GM12878 (cell line): ENCODE measurements at regions not wholly inside any gene's neighbourhood (a gene's known extent, or its start where the extent isn't known, plus 50 kb on each side); places are given as distances from the start of the nearest gene placed in this dataset.

ENCODE experiments used
- CTCF ChIP-seq, 3 experiments: IDR thresholded peaks in 2 of 3; conservative IDR thresholded peaks in 1 of 3; 2 replicates each; pipeline ENCODE4 v1.5.1; 2011; ENCODE audit warnings: low read depth in 3 of 3, low read length in 3 of 3, mild to moderate bottlenecking in 3 of 3, control low read depth in 2 of 3, moderate library complexity in 2 of 3, inconsistent platforms in 1 of 3, mixed read lengths in 1 of 3; ENCODE audit not compliant: control insufficient read depth in 2 of 3, insufficient read depth in 1 of 3; ENCODE audit errors: extremely low read depth in 1 of 3
- EGR1 ChIP-seq, 2 experiments: IDR thresholded peaks; 1 replicate in 1 of 2; 2 replicates in 1 of 2; pipeline ENCODE4 v1.6.1; 2011 to 2012; ENCODE audit warnings: low read depth in 2 of 2, low read length in 2 of 2, borderline replicate concordance in 1 of 2, mild to moderate bottlenecking in 1 of 2, moderate library complexity in 1 of 2
- MTA3 ChIP-seq: IDR thresholded peaks from 2 replicates; pipeline ENCODE4 v1.6.1; 2012; ENCODE audit warnings: low read length, inconsistent platforms, borderline replicate concordance
- MXI1 ChIP-seq: fragments of 150-350 bp; IDR thresholded peaks from 2 replicates; pipeline ENCODE4 v1.6.1; 2011; ENCODE audit warnings: low read depth, mild to moderate bottlenecking, inconsistent platforms, low read length, improper control_type of control experiment
- NR2C2 ChIP-seq: IDR thresholded peaks from 2 replicates; pipeline ENCODE4 v1.6.1; 2011; ENCODE audit warnings: borderline replicate concordance, low read depth; ENCODE audit not compliant: control insufficient read depth, insufficient read length
- POLR2A ChIP-seq: IDR thresholded peaks from 2 replicates; pipeline ENCODE4 v1.6.1; 2011; ENCODE audit warnings: low read depth, mild to moderate bottlenecking, low read length
- POLR2AphosphoS2 ChIP-seq: IDR thresholded peaks from 2 replicates; pipeline ENCODE4 v1.6.1; 2011; ENCODE audit warnings: low read depth, mild to moderate bottlenecking, low read length, improper control_type of control experiment, moderate library complexity
- SREBF2 ChIP-seq: IDR thresholded peaks from 2 replicates; pipeline ENCODE4 v1.6.1; 2012; ENCODE audit warnings: mild to moderate bottlenecking, low read length

DNA sequence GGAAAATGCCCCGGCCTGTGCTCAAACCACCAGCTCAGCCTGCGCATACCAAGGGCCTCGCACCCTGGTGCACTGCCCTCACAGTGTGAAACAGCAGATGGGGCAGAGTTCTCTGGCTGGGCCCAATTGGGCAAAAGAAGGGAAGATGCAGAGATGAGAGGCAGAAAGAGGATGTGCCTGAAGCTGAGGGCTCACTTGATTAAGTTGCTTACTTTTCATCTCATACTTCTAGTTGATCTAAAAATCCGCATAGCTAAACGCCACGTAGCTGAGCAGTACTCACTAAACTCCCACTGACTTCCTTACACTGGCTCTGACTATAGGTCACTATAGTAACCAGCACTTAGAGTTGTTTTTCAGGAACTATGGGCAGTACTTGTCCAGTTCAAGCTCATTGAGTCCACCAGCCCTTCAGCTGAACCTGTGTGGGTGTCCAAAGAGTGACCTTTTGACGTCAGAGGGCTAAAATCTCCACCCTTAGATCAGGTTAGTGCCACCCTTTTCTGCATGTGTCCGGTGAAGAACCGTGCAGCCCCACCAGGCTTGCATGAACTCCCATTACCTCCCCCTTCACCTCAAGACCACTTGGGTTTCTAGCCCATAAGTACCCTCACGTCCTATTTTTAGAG is 215.2 kb downstream of the AUH start:
- no peak for TF ChIP-seq MXI1
- no peak for TF ChIP-seq POLR2AphosphoS2
- no peak for TF ChIP-seq CTCF (IDR thresholded peaks at IDR 0.05 in 2 of 3, conservative IDR thresholded peaks at IDR 0.05 in 1 of 3; ENCODE audit: control insufficient read depth in 2 of 3, extremely low read depth in 1 of 3, insufficient read depth in 1 of 3, low read depth in 3 of 3, low read length in 3 of 3)
- TF ChIP-seq MTA3, result no peak
- TF ChIP-seq POLR2A, result no peak
- TF ChIP-seq NR2C2, result no peak
- TF ChIP-seq EGR1 (IDR thresholded peaks at IDR 0.05; ENCODE audit: borderline replicate concordance in 1 of 2, low read depth in 2 of 2, low read length in 2 of 2), result no peak
- TF ChIP-seq SREBF2, result no peak
